Spleen (tissue), 11 donors: ENCODE measurements at regions not wholly inside any gene's neighbourhood (a gene's known extent, or its start where the extent isn't known, plus 50 kb on each side); places are given as distances from the start of the nearest gene placed in this dataset.
A peak's percentile ranks its signal among the peaks of the same experiment; 100 is the strongest.

Experiments
- DNase-seq: peaks from one replicate; pipeline ENCODE4 v3.0.0-alpha.2; 2020
- H3K27ac ChIP-seq, 8 donors: fragments of 200-600 bp; sonication (generic) in 7 of 8; 1 replicate in 4 of 8; 2 replicates in 4 of 8; pipeline versions ENCODE4 v1.5.0 to v1.8.0; 2016 to 2021; ENCODE audit warnings: inconsistent platforms in 4 of 8, mild to moderate bottlenecking in 4 of 8, moderate library complexity in 1 of 8
- H3K27me3 ChIP-seq, 7 donors: fragments of 200-600 bp; sonication (generic) in 6 of 7; replicated peaks in 1 of 7; 1 replicate in 4 of 7; 2 replicates in 3 of 7; pipeline versions ENCODE4 v1.5.0 to v1.8.0; 2016 to 2021; ENCODE audit warnings: inconsistent platforms in 3 of 7, mild to moderate bottlenecking in 1 of 7
- H3K36me3 ChIP-seq, 6 donors: fragments of 200-600 bp; sonication (generic) in 5 of 6; 1 replicate in 4 of 6; 2 replicates in 2 of 6; pipeline versions ENCODE4 v1.5.0 to v1.8.0; 2016 to 2021; ENCODE audit warnings: inconsistent platforms in 2 of 6
- H3K4me1 ChIP-seq, 6 donors: fragments of 200-600 bp; sonication (generic) in 5 of 6; 1 replicate in 3 of 6; 2 replicates in 3 of 6; pipeline versions ENCODE4 v1.5.0 to v1.8.0; 2016 to 2021; ENCODE audit warnings: inconsistent platforms in 3 of 6
- H3K4me3 ChIP-seq, 8 donors: fragments of 200-600 bp; sonication (generic) in 7 of 8; 1 replicate in 4 of 8; 2 replicates in 4 of 8; pipeline versions ENCODE4 v1.5.0 to v1.8.0; 2016 to 2021; ENCODE audit warnings: inconsistent platforms in 4 of 8, mild to moderate bottlenecking in 4 of 8, moderate library complexity in 2 of 8
- H3K9me3 ChIP-seq, 8 donors: fragments of 200-600 bp; sonication (generic) in 7 of 8; 1 replicate in 4 of 8; 2 replicates in 4 of 8; pipeline versions ENCODE4 v1.5.0 to v1.8.0; 2016 to 2021; ENCODE audit warnings: inconsistent platforms in 4 of 8
- POLR2A ChIP-seq, 3 donors: fragments of 450-650 bp; IDR thresholded peaks; one replicate each; pipeline ENCODE4 v1.5.1; 2017; ENCODE audit warnings: antibody characterized with exemption in 3 of 3, mild to moderate bottlenecking in 1 of 3
- POLR2AphosphoS5 ChIP-seq, 3 donors: sonication (generic); formaldehyde crosslinking; IDR thresholded peaks; one replicate each; pipeline ENCODE4 v1.5.1; 2017; ENCODE audit warnings: antibody characterized with exemption in 3 of 3
- WGBS, 5 donors: extraction: QIAGEN DNeasy Blood & Tissue Kit in 3 of 5; methylation state at CpG; one replicate each; pipeline versions ENCODE4 v1.1.5 to v1.1.7; 2013 to 2018; 5-methylcytosine and 5-hydroxymethylcytosine counted together
- intact Hi-C: fragments of 100-400 bp; cut with DNase I; formaldehyde crosslinking; loops from one replicate; pipeline ENCODE4 v1.15.0; 2023; ENCODE audit warnings: low total_unique reads
- TF ChIP-seq, protein P1 (sequence below), 11 experiments: fragments of 200-600 bp in 7 of 11; fragments of 450-650 bp in 4 of 11; sonication (generic) in 4 of 11; IDR thresholded peaks in 8 of 11; conservative IDR thresholded peaks in 3 of 11; 1 replicate in 7 of 11; 2 replicates in 4 of 11; pipeline versions ENCODE4 v1.4.0 to v1.8.0; 2016 to 2021; ENCODE audit warnings: antibody characterized with exemption in 11 of 11, inconsistent platforms in 4 of 11, mild to moderate bottlenecking in 1 of 11
- donor health status: healthy with polysubstance abuse.
- donor health status: DM: no; HTN: no; CAD: no; lungs with moderate emphysema.
- donor health status: DM: no; HTN: no; CAD: no.
- donor health status: Bipolar disorder and iron deficiency.
- donor health status: healthy.
- donor health status: DM: no; HTN: no; CAD: no.
- donor health status: DM: yes; HTN: yes; CAD: no.

DNA sequence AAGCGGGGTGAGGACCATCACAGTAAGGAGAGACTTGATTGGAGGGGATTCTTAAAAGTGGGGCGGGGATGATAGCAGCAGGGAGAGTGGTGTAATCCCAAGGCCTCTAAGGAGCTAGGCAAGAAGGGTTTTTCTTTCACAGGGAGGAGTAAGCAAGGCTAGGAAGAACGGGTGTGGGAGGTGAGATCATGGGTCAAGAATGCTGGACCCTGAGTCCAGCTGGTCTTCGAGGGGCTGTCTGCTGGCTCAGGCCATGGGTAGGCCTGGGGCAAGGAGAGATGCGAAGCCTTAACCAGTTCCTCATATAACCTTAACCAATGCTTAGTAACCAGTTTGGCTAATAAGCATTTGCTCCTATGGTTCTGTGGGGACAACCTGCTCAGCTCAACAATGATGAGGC, 599.1 kb downstream of the NPHP4 start:
- WGBS, 5 donors: 69 to 81% (median 78%) methylated on average over 5 of the region's 5 CpGs

GRCh38 chr1:5391725-5392124, 600.5 kb downstream of the NPHP4 start:
- Histone ChIP-seq H3K36me3 (no peaks in the 10 kb centered on the region), H3K9me3 (peaks cover 0 to 10% (median 0%) of the 10 kb centered on the region in 8 donors), H3K27ac (no peak overlapping the region), H3K4me3 (no peak overlapping the region), H3K27me3 (peaks cover 0 to 36% (median 0%) of the 10 kb centered on the region in 7 donors), H3K4me1 (no peaks in the 10 kb centered on the region)
- TF ChIP-seq POLR2AphosphoS5 (IDR thresholded peaks at IDR 0.05) (no peak), POLR2A (IDR thresholded peaks at IDR 0.05) (no peak)
- TF ChIP-seq, protein P1, sequence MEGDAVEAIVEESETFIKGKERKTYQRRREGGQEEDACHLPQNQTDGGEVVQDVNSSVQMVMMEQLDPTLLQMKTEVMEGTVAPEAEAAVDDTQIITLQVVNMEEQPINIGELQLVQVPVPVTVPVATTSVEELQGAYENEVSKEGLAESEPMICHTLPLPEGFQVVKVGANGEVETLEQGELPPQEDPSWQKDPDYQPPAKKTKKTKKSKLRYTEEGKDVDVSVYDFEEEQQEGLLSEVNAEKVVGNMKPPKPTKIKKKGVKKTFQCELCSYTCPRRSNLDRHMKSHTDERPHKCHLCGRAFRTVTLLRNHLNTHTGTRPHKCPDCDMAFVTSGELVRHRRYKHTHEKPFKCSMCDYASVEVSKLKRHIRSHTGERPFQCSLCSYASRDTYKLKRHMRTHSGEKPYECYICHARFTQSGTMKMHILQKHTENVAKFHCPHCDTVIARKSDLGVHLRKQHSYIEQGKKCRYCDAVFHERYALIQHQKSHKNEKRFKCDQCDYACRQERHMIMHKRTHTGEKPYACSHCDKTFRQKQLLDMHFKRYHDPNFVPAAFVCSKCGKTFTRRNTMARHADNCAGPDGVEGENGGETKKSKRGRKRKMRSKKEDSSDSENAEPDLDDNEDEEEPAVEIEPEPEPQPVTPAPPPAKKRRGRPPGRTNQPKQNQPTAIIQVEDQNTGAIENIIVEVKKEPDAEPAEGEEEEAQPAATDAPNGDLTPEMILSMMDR (IDR thresholded peaks at IDR 0.05 in 8 of 11, conservative IDR thresholded peaks at IDR 0.05 in 3 of 11): no peak
- intact Hi-C loops: no loop called here
- 90 to 97% (median 93%) methylated on average over 12 of the region's 12 CpGs for WGBS, 5 donors
- no peak for DNase-seq

More for the DNA sequence above, 599.1 kb downstream of the NPHP4 start:
- Histone ChIP-seq H3K27me3 (peaks cover 0 to 34% (median 0%) of the 10 kb centered on the region in 7 donors), H3K9me3 (peaks cover 0 to 10% (median 0%) of the 10 kb centered on the region in 8 donors), H3K4me1 (no peaks in the 10 kb centered on the region), H3K4me3 (no peak overlapping the region), H3K36me3 (no peaks in the 10 kb centered on the region), H3K27ac (no peak overlapping the region)
- intact Hi-C loops: no loop called here
- no peak for DNase-seq
- TF ChIP-seq POLR2A (IDR thresholded peaks at IDR 0.05) (no peak), POLR2AphosphoS5 (IDR thresholded peaks at IDR 0.05) (no peak)
- TF ChIP-seq, protein P1 (IDR thresholded peaks at IDR 0.05 in 8 of 11, conservative IDR thresholded peaks at IDR 0.05 in 3 of 11): no peak

- Histone ChIP-seq H3K27me3 (peaks cover 0 to 45% (median 0%) of the 10 kb centered on the region in 7 donors), H3K4me1 (no peaks in the 10 kb centered on the region), H3K4me3 (no peak overlapping the region), H3K36me3 (no peaks in the 10 kb centered on the region), H3K9me3 (peaks cover 0 to 4% (median 0%) of the 10 kb centered on the region in 8 donors), H3K27ac (no peak overlapping the region)
- WGBS, 5 donors: 68 to 91% (median 71%) methylated on average over 4 to 7 of the region's 7 CpGs
- intact Hi-C loops: no loop called here
- TF ChIP-seq POLR2A (IDR thresholded peaks at IDR 0.05): no peak
- no peak for TF ChIP-seq POLR2AphosphoS5 (IDR thresholded peaks at IDR 0.05)
- TF ChIP-seq, protein P1 (IDR thresholded peaks at IDR 0.05 in 8 of 11, conservative IDR thresholded peaks at IDR 0.05 in 3 of 11): no peak
- no peak for DNase-seq
Observed at GRCh38 chr1:5390504-5390903, 601.7 kb downstream of the NPHP4 start.

- WGBS, 5 donors: 77 to 88% (median 84%) methylated on average over 16 of the region's 16 CpGs
- Histone ChIP-seq H3K9me3 (no peaks in the 10 kb centered on the region), H3K27ac (peak overlapping the region in 4 of 8 donors; percentile 24 to 66 (median 28)), H3K4me3 (no peak overlapping the region), H3K36me3 (no peaks in the 10 kb centered on the region), H3K4me1 (no peaks in the 10 kb centered on the region), H3K27me3 (peaks cover 0 to 57% (median 0%) of the 10 kb centered on the region in 7 donors)
- TF ChIP-seq POLR2A (IDR thresholded peaks at IDR 0.05) (no peak), POLR2AphosphoS5 (IDR thresholded peaks at IDR 0.05) (no peak)
- TF ChIP-seq, protein P1 (IDR thresholded peaks at IDR 0.05 in 8 of 11, conservative IDR thresholded peaks at IDR 0.05 in 3 of 11): no peak
- no peak for DNase-seq
- intact Hi-C loops: no loop called here
Observed at GRCh38 chr1:5389101-5389885, 602.9 kb downstream of the NPHP4 start.
